Endodermal cell (in vitro differentiated cells): ENCODE measurements at regions not wholly inside any gene's neighbourhood (a gene's known extent, or its start where the extent isn't known, plus 50 kb on each side); places are given as distances from the start of the nearest gene placed in this dataset.

Experiments
- DNase-seq: peaks from one replicate; pipeline ENCODE4 v3.0.0-alpha.2; 2017
- H3K27ac ChIP-seq: 2 replicates; pipeline ENCODE4 v1.5.1; 2013; ENCODE audit warnings: mild to moderate bottlenecking, low read depth, low read length, moderate library complexity
- H3K27me3 ChIP-seq: 2 replicates; pipeline ENCODE4 v1.6.1; 2013; ENCODE audit warnings: mild to moderate bottlenecking, low read length, moderate library complexity; ENCODE audit not compliant: insufficient read depth, control insufficient read depth, poor library complexity, severe bottlenecking
- H3K36me3 ChIP-seq: 2 replicates; pipeline ENCODE4 v1.7.0; 2013; ENCODE audit warnings: mild to moderate bottlenecking, low read length, moderate library complexity; ENCODE audit not compliant: control insufficient read depth, insufficient read depth
- H3K4me1 ChIP-seq: one replicate; pipeline ENCODE4 v1.7.0; 2013; ENCODE audit warnings: low read length; ENCODE audit not compliant: control insufficient read depth, insufficient read depth
- H3K4me3 ChIP-seq: 2 replicates; pipeline ENCODE4 v1.5.1; 2013; ENCODE audit warnings: mild to moderate bottlenecking, low read length, moderate library complexity
- H3K9ac ChIP-seq: 2 replicates; pipeline ENCODE4 v1.6.1; 2013; ENCODE audit warnings: mild to moderate bottlenecking, low read length, moderate library complexity; ENCODE audit not compliant: poor library complexity, severe bottlenecking; ENCODE audit errors: extremely low read depth
- H3K9me3 ChIP-seq: 2 replicates; pipeline ENCODE4 v1.6.1; 2013; ENCODE audit warnings: mild to moderate bottlenecking, low read length, moderate library complexity; ENCODE audit not compliant: control insufficient read depth
- H3K27ac Mint-ChIP-seq: 2 replicates; pipeline ENCODE4 v1.8.0; 2020; ENCODE audit warnings: mixed read lengths
- H3K27me3 Mint-ChIP-seq: 2 replicates; pipeline ENCODE4 v1.8.0; 2021; ENCODE audit warnings: mild to moderate bottlenecking, mixed read lengths; ENCODE audit not compliant: insufficient read depth
- H3K36me3 Mint-ChIP-seq: 2 replicates; pipeline ENCODE4 v1.8.0; 2020; ENCODE audit warnings: low read depth, mixed read lengths
- H3K4me1 Mint-ChIP-seq: 2 replicates; pipeline ENCODE4 v1.8.0; 2020; ENCODE audit warnings: mixed read lengths
- H3K4me3 Mint-ChIP-seq: 2 replicates; pipeline ENCODE4 v1.8.0; 2020; ENCODE audit warnings: mild to moderate bottlenecking, moderate library complexity, mixed read lengths
- H3K9me3 Mint-ChIP-seq: 2 replicates; pipeline ENCODE4 v1.8.0; 2020; ENCODE audit warnings: mild to moderate bottlenecking, mixed read lengths
- WGBS, 2 experiments: methylation state at CpG; one replicate each; pipeline versions ENCODE4 v1.1.5 to v1.1.7; 2013; ENCODE audit warnings: missing lambda C conversion rate in 2 of 2, mixed read lengths in 1 of 2; ENCODE audit not compliant: insufficient coverage in 1 of 2, insufficient read length in 1 of 2; 5-methylcytosine and 5-hydroxymethylcytosine counted together
- TF ChIP-seq, protein P1 (sequence below): fragments of 200-600 bp; sonication (generic); conservative IDR thresholded peaks from 2 replicates; pipeline ENCODE4 v1.5.0; 2021; ENCODE audit warnings: antibody characterized with exemption, mild to moderate bottlenecking

DNA sequence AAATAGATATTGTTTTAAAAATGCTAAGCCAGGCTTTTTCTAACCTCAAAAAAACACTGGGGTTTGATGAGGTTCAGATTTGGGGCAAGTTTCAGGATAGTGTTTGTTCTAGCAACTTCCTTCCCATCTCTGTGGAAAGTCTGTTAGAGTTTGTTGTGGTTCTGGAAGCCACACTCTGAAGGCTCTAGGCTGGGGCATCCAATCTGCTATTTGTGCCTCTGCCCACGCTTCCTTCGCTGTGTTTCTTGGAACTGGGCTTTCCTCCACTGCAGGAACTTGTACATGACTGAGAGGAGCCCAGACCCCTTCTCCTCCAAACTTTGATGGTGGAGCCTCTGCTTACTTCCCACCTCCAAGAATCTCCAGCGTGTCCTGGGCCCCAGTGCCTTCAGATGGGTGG lies 108.5 kb upstream of the SLC25A13 start:
- Histone ChIP-seq H3K9ac (no peak overlapping the region), H3K4me1 (no peaks in the 10 kb centered on the region), H3K9me3 (no peaks in the 10 kb centered on the region), H3K27me3 (no peaks in the 10 kb centered on the region), H3K27ac (no peak overlapping the region), H3K4me3 (no peak overlapping the region), H3K36me3 (no peaks in the 10 kb centered on the region)
- Mint-ChIP-seq H3K36me3 (no peaks in the 10 kb centered on the region), H3K4me1 (no peaks in the 10 kb centered on the region), H3K4me3 (no peak overlapping the region), H3K27ac (no peak overlapping the region), H3K27me3 (no peaks in the 10 kb centered on the region), H3K9me3 (no peaks in the 10 kb centered on the region)
- DNase-seq = no peak
- TF ChIP-seq, protein P1, sequence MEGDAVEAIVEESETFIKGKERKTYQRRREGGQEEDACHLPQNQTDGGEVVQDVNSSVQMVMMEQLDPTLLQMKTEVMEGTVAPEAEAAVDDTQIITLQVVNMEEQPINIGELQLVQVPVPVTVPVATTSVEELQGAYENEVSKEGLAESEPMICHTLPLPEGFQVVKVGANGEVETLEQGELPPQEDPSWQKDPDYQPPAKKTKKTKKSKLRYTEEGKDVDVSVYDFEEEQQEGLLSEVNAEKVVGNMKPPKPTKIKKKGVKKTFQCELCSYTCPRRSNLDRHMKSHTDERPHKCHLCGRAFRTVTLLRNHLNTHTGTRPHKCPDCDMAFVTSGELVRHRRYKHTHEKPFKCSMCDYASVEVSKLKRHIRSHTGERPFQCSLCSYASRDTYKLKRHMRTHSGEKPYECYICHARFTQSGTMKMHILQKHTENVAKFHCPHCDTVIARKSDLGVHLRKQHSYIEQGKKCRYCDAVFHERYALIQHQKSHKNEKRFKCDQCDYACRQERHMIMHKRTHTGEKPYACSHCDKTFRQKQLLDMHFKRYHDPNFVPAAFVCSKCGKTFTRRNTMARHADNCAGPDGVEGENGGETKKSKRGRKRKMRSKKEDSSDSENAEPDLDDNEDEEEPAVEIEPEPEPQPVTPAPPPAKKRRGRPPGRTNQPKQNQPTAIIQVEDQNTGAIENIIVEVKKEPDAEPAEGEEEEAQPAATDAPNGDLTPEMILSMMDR = no peak
- WGBS, 2 experiments = 93 to 95% methylated on average over 2 to 3 of the region's 3 CpGs

DNA sequence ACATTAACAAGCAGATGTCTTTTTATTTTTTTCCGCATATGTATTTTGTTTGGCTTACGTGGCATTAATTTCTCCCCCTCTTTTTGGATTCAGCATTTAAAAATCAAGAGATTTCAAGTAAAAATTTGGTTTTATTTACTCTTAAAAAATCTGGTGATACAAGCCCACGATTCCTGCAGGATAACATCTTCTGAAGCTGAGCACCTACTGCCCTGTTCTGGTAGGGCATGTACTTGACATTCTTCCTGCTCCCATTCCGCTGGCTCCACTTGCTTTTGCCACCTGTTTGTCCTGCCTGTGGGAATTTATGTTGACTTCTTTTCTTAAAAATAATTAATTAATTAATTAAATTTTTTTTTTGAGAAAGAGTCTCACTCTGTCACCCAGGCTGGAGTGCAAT lies 105.2 kb upstream of the SLC25A13 start:
- Mint-ChIP-seq H3K4me1 (no peaks in the 10 kb centered on the region), H3K4me3 (no peak overlapping the region), H3K27me3 (no peaks in the 10 kb centered on the region), H3K9me3 (no peaks in the 10 kb centered on the region), H3K36me3 (no peaks in the 10 kb centered on the region), H3K27ac (no peak overlapping the region)
- no peak for DNase-seq
- Histone ChIP-seq H3K27ac (no peak overlapping the region), H3K4me1 (no peaks in the 10 kb centered on the region), H3K9me3 (no peaks in the 10 kb centered on the region), H3K36me3 (no peaks in the 10 kb centered on the region), H3K27me3 (no peaks in the 10 kb centered on the region), H3K4me3 (no peak overlapping the region), H3K9ac (no peak overlapping the region)
- WGBS, 2 experiments = 80 to 92% methylated on average over 1 to 4 of the region's 4 CpGs
- TF ChIP-seq, protein P1 = no peak

DNA sequence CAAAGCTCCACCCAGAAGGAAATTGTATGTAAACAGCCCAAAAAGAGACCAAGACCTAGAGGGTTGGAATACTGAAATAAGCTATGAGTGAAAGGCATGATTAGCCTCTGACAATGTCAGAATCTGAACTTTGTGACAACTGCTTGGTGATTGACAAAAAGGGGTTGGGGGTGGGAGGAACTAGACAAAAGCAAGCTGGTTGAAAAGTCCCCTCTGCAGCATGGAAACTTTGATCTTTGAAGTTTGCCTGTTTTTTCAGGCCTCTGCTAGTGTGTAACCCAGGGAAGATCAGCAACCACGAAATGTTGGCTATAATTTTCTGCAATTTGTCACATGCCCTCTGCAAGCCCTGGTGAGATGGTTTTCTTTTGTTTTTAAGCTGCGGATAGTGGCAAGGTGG lies 104.8 kb upstream of the SLC25A13 start:
- Mint-ChIP-seq H3K27me3 (no peaks in the 10 kb centered on the region), H3K27ac (no peak overlapping the region), H3K9me3 (no peaks in the 10 kb centered on the region), H3K36me3 (no peaks in the 10 kb centered on the region), H3K4me1 (no peaks in the 10 kb centered on the region), H3K4me3 (no peak overlapping the region)
- WGBS, 2 experiments = 87 to 100% methylated on average over 1 to 2 of the region's 2 CpGs
- no peaks in the 10 kb centered on the region for H3K36me3 ChIP-seq
- H3K9me3 ChIP-seq = no peaks in the 10 kb centered on the region
- H3K27me3 ChIP-seq = no peaks in the 10 kb centered on the region
- no peak overlapping the region for H3K27ac ChIP-seq
- H3K4me3 ChIP-seq = no peak overlapping the region
- H3K9ac ChIP-seq = no peak overlapping the region
- TF ChIP-seq, protein P1 = no peak
- no peaks in the 10 kb centered on the region for H3K4me1 ChIP-seq
- DNase-seq = no peak
